T-helper 2 cell treated with Interferon-gamma antibody and Interleukin-4, amounts not matched to agents 100 ng/mL and 5 ng/mL, for 36 hours (primary cell): ENCODE measurements at regions not wholly inside any gene's neighbourhood (a gene's known extent, or its start where the extent isn't known, plus 50 kb on each side); places are given as distances from the start of the nearest gene placed in this dataset.

Experiments
- intact Hi-C: fragments of 100-400 bp; cut with micrococcal nuclease; formaldehyde crosslinking; loops from one replicate; pipeline ENCODE4 v1.15.1; 2023

- intact Hi-C loops, result no loop called here
These were observed 158.1 kb downstream of the RBFOX3 start for GRCh38 chr17:79452706-79453105.

DNA sequence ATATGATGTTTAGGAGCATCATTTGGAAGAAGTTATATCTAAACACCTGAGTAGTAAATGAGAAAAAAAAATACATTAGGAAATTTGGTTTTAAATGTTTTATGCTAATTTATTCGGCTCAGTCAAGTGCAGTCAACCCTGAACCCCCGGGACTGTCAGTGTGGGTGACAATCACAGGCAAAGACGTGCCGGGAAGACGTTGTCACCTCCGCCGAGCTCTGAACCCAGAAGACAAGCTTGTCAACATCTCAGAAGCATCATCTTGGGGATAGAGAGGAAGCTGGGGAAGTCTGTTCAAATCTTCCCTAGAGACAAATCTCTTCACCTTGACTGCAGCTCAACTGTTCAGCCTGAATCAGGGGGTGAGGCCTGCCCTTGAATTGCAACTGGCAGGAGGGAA, 159.7 kb downstream of the RBFOX3 start:
- intact Hi-C loops, result no loop called here

- intact Hi-C loops, result no loop called here
These were observed 164.3 kb downstream of the RBFOX3 start for GRCh38 chr17:79446399-79447009.

- intact Hi-C loops, result no loop called here
These were observed 166.7 kb downstream of the RBFOX3 start for GRCh38 chr17:79444198-79444597.

DNA sequence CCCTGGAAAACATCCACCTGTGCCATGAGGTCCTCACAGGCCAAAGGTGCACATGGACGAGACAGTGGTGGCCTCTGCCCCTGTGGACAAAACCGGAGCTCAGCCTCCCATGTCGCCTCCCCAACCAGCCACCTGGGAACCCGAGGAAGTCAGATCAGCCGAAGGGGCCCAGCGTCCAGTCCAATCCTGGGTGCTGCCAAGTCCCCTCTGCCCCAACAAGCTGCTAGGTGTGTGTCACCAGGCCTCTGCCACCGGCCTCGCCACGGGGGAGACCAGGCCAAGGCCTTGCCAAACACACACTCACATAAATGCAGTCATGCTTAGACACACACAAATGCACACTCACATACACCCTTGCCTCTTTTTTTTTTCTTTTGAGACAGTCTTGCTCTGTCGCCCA, 167.8 kb downstream of the RBFOX3 start:
- intact Hi-C loops, result no loop called here

DNA sequence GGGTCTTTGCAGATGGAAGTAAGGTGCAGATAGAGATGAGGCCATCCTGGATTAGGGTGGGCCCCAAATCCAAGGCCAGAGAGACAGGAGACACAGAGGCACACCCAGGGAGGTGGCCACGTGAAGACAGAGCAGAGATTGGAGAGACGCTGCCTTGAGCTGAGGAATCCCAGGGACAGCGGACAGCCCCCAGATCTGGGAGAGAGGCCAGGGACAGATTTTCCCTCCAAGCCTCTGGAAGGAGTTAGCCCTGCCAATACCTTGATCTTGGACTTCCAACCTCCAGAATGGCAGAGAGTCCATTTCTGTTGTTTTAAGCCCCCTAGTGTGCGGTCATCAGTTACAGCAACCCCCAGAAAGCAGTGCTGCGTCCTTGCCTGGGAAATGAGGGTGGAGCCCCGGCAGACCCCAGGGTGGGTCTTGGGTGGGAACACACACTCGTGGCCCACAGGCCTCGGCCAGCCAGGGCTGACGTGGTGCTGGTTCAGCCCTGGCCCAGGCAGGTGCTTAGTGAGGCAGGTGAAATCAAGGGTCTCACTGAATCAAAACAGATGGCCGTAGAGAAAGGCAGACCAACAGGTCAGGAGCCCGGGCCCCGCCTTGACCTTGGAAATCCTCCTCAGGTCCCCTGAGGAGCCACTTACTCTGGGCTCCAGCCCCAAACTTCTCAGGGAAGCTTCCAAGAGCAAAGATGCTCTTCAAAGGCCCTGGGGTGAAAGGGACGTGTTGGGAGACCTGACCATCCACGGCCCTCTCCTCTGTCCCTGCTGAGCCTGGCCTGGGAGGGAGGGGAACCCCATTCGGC, 169.3 kb downstream of the RBFOX3 start:
- intact Hi-C loops, result no loop called here

DNA sequence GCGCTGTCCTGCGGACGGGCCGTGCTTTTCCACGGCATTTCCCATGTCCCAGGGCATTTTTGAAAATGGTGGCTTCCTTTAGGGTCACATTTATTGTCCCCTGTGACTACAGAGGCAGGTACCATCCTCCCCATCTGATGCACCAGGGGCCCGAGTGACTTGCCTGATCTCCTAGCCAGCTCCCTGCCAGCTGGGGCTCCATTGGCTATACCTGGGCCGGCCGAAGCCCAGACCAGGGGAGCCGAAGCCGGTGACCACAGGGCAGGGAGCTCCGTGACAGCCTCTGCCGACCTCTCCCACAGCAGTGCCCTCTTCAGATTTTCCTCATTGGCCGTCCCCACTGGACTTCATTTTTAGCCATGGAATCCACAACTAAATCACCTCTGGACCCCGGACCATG, 170.6 kb downstream of the RBFOX3 start:
- intact Hi-C loops, result no loop called here

- intact Hi-C loops, result no loop called here
These were observed 171.4 kb downstream of the RBFOX3 start for GRCh38 chr17:79439493-79439892.

- intact Hi-C loops, result no loop called here
These were observed 172.1 kb downstream of the RBFOX3 start for GRCh38 chr17:79438546-79439334.

DNA sequence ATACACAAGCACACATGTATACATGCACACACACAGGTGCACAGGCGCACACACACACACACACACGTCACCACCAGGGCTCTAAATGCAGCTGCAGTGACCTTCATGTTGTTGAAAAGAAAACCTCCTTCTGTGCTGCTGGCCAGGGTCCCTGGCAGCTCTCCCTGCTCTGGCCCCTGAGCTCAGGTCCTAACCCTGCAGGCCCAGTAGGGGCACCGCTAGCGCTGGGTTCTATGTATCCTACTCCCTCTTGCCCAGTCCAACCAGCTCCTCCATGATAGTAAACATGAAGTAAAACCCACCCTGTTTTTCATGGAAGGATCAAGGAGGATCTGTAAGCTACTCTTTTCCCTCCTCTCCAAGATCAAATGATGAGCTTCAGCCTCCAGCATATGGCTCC, 172.8 kb downstream of the RBFOX3 start:
- intact Hi-C loops, result no loop called here

- intact Hi-C loops, result no loop called here
These were observed 173.8 kb downstream of the RBFOX3 start for GRCh38 chr17:79437081-79437480.

DNA sequence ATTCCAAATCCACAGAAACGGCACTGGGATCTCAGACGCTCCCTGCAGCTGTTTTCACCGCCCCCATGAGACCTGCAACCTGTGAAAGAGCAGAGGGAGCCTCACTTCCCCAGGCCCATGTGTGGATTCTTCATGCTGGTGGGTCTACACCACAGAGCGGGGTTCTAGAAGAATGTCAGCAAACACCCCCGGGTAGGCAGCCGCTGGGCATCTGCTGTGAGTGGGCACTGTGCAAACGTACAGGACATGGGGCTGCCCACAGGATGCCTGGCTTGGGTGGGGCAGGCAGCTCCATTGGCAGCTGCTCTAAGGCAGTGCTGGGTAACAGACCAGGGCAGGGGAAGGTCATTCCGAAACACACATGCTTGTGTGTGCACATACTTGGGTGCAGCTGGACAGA, 174.9 kb downstream of the RBFOX3 start:
- intact Hi-C loops, result no loop called here

DNA sequence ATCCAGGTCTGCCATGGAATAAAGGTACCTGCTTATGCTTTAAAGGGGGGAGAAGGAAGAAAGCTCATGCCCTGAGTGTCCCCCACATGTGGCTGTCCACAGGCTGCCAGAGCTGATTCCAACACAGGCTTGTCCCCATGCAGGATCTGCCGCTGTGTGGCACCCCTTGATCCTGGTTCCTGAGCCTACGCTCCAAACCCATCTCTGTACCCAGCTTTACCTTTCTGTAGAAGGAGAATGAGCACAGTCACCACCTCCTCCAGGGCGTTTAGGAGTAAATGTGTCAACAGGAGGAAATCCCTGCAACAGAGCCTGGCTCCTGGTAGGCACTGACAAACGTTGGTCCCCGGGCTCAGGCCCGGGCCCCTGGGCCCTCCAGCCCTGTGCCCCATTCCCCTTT, 175.6 kb downstream of the RBFOX3 start:
- intact Hi-C loops, result no loop called here

DNA sequence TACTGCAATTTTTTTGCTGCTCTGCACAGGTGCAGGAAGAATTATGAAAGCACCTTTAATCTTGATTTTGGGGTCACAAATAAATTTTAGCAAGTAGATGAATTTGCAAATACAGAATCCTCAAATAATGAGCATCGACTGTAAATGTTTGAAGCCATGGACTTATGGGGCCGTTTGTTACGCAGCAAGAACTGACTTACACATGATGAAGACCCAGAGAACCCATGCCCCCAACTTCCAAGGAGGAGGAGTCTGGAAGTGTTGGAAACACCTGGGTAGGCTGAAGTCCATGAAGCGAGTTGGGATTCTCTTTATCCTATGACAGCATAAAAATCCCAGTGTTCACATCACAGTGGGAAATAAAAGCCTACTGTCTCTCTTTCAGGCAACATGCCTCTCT, 176.6 kb downstream of the RBFOX3 start:
- intact Hi-C loops, result no loop called here

DNA sequence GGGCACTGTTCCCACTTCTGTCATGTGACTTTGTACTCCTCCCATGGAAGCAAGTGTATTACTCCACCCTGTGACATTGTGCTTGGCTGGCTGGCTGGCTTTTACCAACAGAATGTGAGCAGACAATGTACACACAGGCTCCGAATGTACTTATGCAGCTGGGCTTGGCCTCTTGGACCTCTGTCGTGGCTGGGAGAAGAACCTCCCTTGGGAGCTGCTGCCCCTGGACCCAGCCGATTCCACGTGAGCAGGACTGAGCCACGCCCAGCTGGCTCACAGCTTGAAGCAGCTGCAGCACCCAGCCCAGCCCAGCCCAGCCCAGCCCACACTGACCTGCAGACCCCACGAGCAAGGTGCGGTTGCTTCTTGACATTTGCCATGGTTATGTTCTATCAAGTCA, 177.5 kb downstream of the RBFOX3 start:
- intact Hi-C loops, result no loop called here

GRCh38 chr17:79431175-79431574, 179.7 kb downstream of the RBFOX3 start:
- intact Hi-C loops, result no loop called here

GRCh38 chr17:79429864-79430494, 180.9 kb downstream of the RBFOX3 start:
- intact Hi-C loops, result no loop called here

DNA sequence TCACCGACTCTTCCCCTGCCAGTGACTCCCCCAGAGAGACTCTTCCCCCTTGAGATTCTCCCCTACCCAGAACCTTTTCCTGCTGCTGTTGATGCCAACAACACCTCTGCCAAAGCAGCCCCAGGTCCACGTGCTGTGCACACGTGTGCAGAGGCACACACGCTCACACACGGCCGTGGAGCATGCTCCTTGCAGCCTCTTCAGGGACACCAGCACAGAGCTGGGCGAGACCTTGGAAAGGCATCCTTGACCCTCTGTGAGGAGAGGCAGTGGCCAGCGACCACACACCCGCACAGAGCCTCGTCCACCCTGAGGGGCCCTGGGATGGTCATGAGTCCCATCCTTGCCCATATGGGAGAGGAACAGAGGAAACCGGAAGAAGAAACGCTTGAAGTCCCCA, 181.9 kb downstream of the RBFOX3 start:
- intact Hi-C loops, result no loop called here

DNA sequence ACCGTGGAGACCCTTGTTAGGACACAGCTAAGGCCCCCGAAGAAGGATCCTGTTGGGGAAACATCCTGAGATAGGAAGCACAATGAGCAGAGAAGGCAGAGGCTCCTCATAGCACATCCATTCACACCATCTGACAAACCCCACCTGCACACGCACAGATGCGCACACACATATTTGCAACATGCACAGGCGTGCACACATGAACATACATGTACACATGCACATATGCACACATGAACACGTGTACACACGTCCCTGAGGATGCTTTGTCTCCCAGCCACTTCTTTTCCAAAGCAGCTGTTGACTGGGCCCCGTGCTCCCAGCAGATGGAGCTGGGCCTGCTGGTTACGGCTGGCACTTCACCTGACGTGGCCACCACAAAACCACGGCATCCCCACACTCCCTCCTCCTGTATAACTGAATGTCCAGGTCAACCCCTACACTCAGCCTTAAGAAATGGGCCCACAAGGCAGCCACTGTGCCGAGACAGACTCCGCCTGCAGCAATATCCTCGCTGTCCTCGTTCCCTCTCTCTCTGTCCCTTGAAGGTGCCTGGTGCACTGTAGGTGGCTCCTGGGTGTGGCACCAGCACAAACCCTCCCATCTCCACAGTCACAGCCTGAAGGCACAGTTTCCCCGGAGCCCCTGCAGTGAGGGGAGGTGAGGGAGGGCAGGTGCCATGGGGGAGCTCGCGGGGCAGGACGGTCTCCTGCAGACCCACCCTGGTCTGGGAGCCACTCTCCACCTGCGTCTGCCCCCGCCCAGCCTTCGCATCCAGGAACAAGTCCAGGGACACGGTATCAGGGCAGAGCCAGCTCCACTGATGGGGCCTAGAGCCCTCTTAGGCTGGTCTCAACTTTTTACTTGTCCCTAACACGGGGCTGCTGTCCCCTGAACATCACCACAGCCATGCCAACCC, 183.0 kb downstream of the RBFOX3 start:
- intact Hi-C loops, result no loop called here

- intact Hi-C loops, result no loop called here
These were observed 185.2 kb downstream of the RBFOX3 start for GRCh38 chr17:79425686-79426085.
